ENCODE measurements at regions not wholly inside any gene's neighbourhood (a gene's known extent, or its start where the extent isn't known, plus 50 kb on each side); places are given as distances from the start of the nearest gene placed in this dataset.

DNA sequence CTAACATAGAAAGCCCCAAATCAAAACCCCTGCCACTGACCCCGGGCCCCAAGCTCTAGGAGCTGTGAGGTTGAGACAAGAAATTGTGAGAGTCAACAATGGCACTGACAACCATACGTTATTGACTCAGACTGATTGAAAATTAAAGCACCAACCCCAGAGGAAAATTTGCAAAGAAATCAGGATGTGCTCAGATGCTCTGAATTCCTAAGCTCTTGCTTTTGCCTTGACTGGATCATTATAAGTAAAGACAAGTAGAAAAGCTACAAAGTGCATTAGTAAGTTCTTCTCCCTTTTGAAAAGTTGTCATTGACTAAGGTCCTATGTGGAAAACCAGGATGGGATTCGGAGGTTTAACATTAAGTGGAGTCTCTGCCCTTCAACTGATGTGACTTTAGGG lies 130.2 kb downstream of the SAMD9 start:
- no peak for TF ChIP-seq POLR2A (IDR thresholded peaks at IDR 0.05)
- TF ChIP-seq, protein P1, sequence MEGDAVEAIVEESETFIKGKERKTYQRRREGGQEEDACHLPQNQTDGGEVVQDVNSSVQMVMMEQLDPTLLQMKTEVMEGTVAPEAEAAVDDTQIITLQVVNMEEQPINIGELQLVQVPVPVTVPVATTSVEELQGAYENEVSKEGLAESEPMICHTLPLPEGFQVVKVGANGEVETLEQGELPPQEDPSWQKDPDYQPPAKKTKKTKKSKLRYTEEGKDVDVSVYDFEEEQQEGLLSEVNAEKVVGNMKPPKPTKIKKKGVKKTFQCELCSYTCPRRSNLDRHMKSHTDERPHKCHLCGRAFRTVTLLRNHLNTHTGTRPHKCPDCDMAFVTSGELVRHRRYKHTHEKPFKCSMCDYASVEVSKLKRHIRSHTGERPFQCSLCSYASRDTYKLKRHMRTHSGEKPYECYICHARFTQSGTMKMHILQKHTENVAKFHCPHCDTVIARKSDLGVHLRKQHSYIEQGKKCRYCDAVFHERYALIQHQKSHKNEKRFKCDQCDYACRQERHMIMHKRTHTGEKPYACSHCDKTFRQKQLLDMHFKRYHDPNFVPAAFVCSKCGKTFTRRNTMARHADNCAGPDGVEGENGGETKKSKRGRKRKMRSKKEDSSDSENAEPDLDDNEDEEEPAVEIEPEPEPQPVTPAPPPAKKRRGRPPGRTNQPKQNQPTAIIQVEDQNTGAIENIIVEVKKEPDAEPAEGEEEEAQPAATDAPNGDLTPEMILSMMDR (IDR thresholded peaks at IDR 0.05): no peak
